ENCODE measurements at regions not wholly inside any gene's neighbourhood (a gene's known extent, or its start where the extent isn't known, plus 50 kb on each side); places are given as distances from the start of the nearest gene placed in this dataset.

DNA sequence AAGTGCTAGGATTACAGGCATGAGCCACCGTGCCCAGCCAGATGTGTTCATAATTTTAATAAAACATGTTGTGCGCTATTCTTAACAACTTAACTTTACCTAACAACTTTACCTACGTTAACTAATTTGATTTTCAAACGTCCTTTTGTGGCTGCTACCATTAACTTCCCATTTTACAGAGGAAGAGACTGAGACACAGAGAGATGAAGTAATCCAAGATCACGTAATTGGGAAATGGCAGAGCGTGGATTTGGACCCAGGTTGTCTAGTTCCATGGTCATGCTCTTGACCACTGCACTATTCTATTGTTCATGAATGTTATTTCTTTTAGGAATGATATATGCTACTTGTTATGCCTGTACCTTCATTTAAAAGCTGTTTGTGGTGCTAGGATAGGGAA, 80.3 kb upstream of the MTPN start:
- ChIA-PET POLR2A (no interaction called here), CTCF (no interaction called here)
- no TSS peak for BruUV-seq (replicated peaks)
- Histone ChIP-seq H3K79me2 (ENCODE audit: control insufficient read depth, insufficient read depth, low read length) (no peaks in the 10 kb centered on the region), H3K9me3 (replicated peaks; ENCODE audit: control insufficient read depth, insufficient read depth, low read length) (no peaks in the 10 kb centered on the region), H3K9me1 (replicated peaks; ENCODE audit: control insufficient read depth, extremely low read depth, insufficient read depth, low read length) (no peaks in the 10 kb centered on the region), H3K36me3 (ENCODE audit: control insufficient read depth in 2 of 2, extremely low read depth in 1 of 2, insufficient read depth in 2 of 2, low read length in 2 of 2) (no peaks in the 10 kb centered on the region), H3K4me3 (replicated peaks in 1 of 3; ENCODE audit: insufficient read depth in 1 of 3, low read depth in 1 of 3, low read length in 3 of 3) (no peak overlapping the region), H4K20me1 (replicated peaks; ENCODE audit: control insufficient read depth, extremely low read depth, insufficient read depth, low read length) (no peaks in the 10 kb centered on the region), H3K9ac (replicated peaks; ENCODE audit: extremely low read depth, insufficient read depth, low read length) (no peak overlapping the region), H3K4me1 (ENCODE audit: control insufficient read depth, extremely low read depth, insufficient read depth, low read length) (no peaks in the 10 kb centered on the region), H3K27ac (ENCODE audit: insufficient read depth, low read depth, low read length) (no peak overlapping the region), H3K27me3 (ENCODE audit: control insufficient read depth in 2 of 2, insufficient read depth in 2 of 2, low read length in 2 of 2) (peaks cover 0 to 2% of the 10 kb centered on the region in 2 experiments), H3K4me2 (ENCODE audit: insufficient read depth, low read length) (no peak overlapping the region), H2AFZ (ENCODE audit: low read depth, low read length) (no peak overlapping the region)
- DNase-seq (ENCODE audit: low read depth, low spot score): no peak
- no peak for FAIRE-seq
- intact Hi-C loops (cut with micrococcal nuclease) (no loop called here), dilution Hi-C loops (cut with MboI; ENCODE audit: extremely low pct_ligation_motif_present, low sequenced_read_pairs) (no loop called here)
- no peak for TF ChIP-seq EZH2 (IDR thresholded peaks at IDR 0.05; ENCODE audit: borderline replicate concordance, low read depth, low read length, severe bottlenecking)
- no peak for TF ChIP-seq POLR2A (IDR thresholded peaks at IDR 0.05; ENCODE audit: low read depth, low read length)
- TF ChIP-seq FOS (IDR thresholded peaks at IDR 0.05; ENCODE audit: borderline replicate concordance, insufficient read depth, low read length): no peak
- no peak for TF ChIP-seq JUN (IDR thresholded peaks at IDR 0.05; ENCODE audit: borderline replicate concordance, insufficient read depth, insufficient read length, low read depth)

DNA sequence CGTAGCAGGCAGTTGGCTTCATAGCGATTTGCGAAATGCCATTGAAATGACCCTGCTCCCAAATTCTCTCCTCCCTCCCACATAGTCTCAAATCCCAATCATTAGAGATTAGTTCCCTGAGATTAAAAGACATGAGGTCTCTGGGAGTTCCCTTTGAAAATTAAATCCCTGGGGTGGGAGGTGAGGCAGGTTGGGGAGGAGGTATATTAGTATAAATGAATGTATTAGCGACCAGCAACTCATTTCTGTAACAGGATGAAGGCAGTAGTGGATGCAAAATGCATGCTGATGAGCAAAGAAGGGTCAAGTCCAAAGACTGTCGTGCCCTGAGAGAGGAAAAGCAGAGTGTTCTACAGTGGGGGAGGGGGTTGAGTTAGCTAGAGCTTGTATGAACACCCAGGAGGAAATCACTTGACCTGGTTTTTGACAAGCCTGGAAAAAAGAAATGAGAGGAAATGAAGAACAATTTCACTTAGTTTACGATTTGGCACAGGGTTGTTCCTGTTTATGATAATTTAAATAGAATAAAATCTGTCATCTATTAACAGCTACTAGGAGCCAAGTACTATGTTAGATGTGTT, 79.6 kb upstream of the MTPN start:
- Histone ChIP-seq H3K9me3 (replicated peaks; ENCODE audit: control insufficient read depth, insufficient read depth, low read length) (no peaks in the 10 kb centered on the region), H3K27ac (ENCODE audit: insufficient read depth, low read depth, low read length) (no peak overlapping the region), H3K4me1 (ENCODE audit: control insufficient read depth, extremely low read depth, insufficient read depth, low read length) (no peaks in the 10 kb centered on the region), H3K79me2 (ENCODE audit: control insufficient read depth, insufficient read depth, low read length) (no peaks in the 10 kb centered on the region), H4K20me1 (replicated peaks; ENCODE audit: control insufficient read depth, extremely low read depth, insufficient read depth, low read length) (no peaks in the 10 kb centered on the region), H3K9me1 (replicated peaks; ENCODE audit: control insufficient read depth, extremely low read depth, insufficient read depth, low read length) (no peaks in the 10 kb centered on the region), H3K4me3 (replicated peaks in 1 of 3; ENCODE audit: insufficient read depth in 1 of 3, low read depth in 1 of 3, low read length in 3 of 3) (no peak overlapping the region), H2AFZ (ENCODE audit: low read depth, low read length) (no peak overlapping the region), H3K27me3 (ENCODE audit: control insufficient read depth in 2 of 2, insufficient read depth in 2 of 2, low read length in 2 of 2) (peaks cover 0 to 2% of the 10 kb centered on the region in 2 experiments), H3K9ac (replicated peaks; ENCODE audit: extremely low read depth, insufficient read depth, low read length) (no peak overlapping the region), H3K4me2 (ENCODE audit: insufficient read depth, low read length) (no peak overlapping the region), H3K36me3 (ENCODE audit: control insufficient read depth in 2 of 2, extremely low read depth in 1 of 2, insufficient read depth in 2 of 2, low read length in 2 of 2) (no peaks in the 10 kb centered on the region)
- BruUV-seq (replicated peaks): no TSS peak
- dilution Hi-C loops (cut with MboI; ENCODE audit: extremely low pct_ligation_motif_present, low sequenced_read_pairs): no loop called here
- intact Hi-C loops (cut with micrococcal nuclease): no loop called here
- no peak for TF ChIP-seq EZH2 (IDR thresholded peaks at IDR 0.05; ENCODE audit: borderline replicate concordance, low read depth, low read length, severe bottlenecking)
- FAIRE-seq (no peak), DNase-seq (ENCODE audit: low read depth, low spot score) (no peak)
- POLR2A ChIA-PET: no interaction called here
- CTCF ChIA-PET: no interaction called here

All from endothelial cell of umbilical vein (primary cell).